OCI-LY3 (cell line): ENCODE measurements at regions not wholly inside any gene's neighbourhood (a gene's known extent, or its start where the extent isn't known, plus 50 kb on each side); places are given as distances from the start of the nearest gene placed in this dataset.
A peak's percentile ranks its signal among the peaks of the same experiment; 100 is the strongest.

Source experiments
- H2AFZ ChIP-seq: fragments of 200-600, 300-600 bp; shearing (Covaris generic); 2 replicates; pipeline ENCODE4 v1.6.0; 2014; ENCODE audit warnings: antibody characterized with exemption, low read depth, low read length
- H3K27ac ChIP-seq: fragments of 200-600, 300-600 bp; sonication (generic); 2 replicates; pipeline ENCODE4 v1.5.1; 2014; ENCODE audit warnings: mild to moderate bottlenecking, low read length, moderate library complexity, mixed read lengths
- H3K27me3 ChIP-seq: fragments of 200-600, 300-600 bp; sonication (generic); 2 replicates; pipeline ENCODE4 v1.6.1; 2014; ENCODE audit warnings: low read depth, low read length, mixed read lengths
- H3K36me3 ChIP-seq: fragments of 200-600, 300-600 bp; sonication (generic); replicated peaks from 2 replicates; pipeline ENCODE3; 2014; ENCODE audit warnings: low read depth, low read length, mixed read lengths
- H3K4me1 ChIP-seq: fragments of 300-600, 200-600 bp; sonication (generic); 2 replicates; pipeline ENCODE4 v1.6.1; 2014; ENCODE audit warnings: low read length, mixed read lengths
- H3K4me2 ChIP-seq: fragments of 200-600, 300-600 bp; sonication (generic); 2 replicates; pipeline ENCODE4 v1.6.1; 2014; ENCODE audit warnings: low read length, mixed read lengths
- H3K4me3 ChIP-seq: fragments of 300-600, 200-600 bp; sonication (generic); 2 replicates; pipeline ENCODE4 v1.5.1; 2014; ENCODE audit warnings: antibody characterized with exemption, mild to moderate bottlenecking, low read length, moderate library complexity
- H3K79me2 ChIP-seq: fragments of 300-600, 200-600 bp; shearing (Covaris generic); 2 replicates; pipeline ENCODE4 v1.6.1; 2014; ENCODE audit warnings: mild to moderate bottlenecking, low read length, mixed read lengths
- H3K9ac ChIP-seq: fragments of 300-600, 200-600 bp; shearing (Covaris generic); 2 replicates; pipeline ENCODE4 v1.6.0; 2014; ENCODE audit warnings: mild to moderate bottlenecking, low read length, moderate library complexity
- H3K9me3 ChIP-seq: fragments of 200-600, 300-600 bp; shearing (Covaris generic); 2 replicates; pipeline ENCODE4 v1.6.1; 2014; ENCODE audit warnings: low read length, mixed read lengths; ENCODE audit not compliant: insufficient read depth
- H4K20me1 ChIP-seq: fragments of 200-600, 300-600 bp; sonication (generic); 2 replicates; pipeline ENCODE4 v1.6.1; 2016; ENCODE audit warnings: low read length, mixed read lengths; ENCODE audit not compliant: insufficient read depth
- CTCF ChIP-seq: fragments of 200-600, 300-600 bp; sonication (generic); IDR thresholded peaks from 2 replicates; pipeline ENCODE4 v1.5.1; 2014; ENCODE audit warnings: antibody characterized with exemption, low read length, low read depth
- EZH2phosphoT487 ChIP-seq: fragments of 200-600 bp; shearing (Covaris generic); IDR thresholded peaks from 2 replicates; pipeline ENCODE4 v1.6.1; 2018; ENCODE audit warnings: antibody characterized with exemption, mixed run types, low read depth

GRCh38 chr18:55139307-55139706, 180.0 kb upstream of the CCDC68 start:
- H3K27me3 ChIP-seq, result peaks cover 4% of the 10 kb centered on the region; the same call in 1 of the 2 replicates
- H2AFZ ChIP-seq, result no peak overlapping the region
- no peaks in the 10 kb centered on the region for H4K20me1 ChIP-seq

GRCh38 chr18:55138401-55138800, 179.1 kb upstream of the CCDC68 start:
- Histone ChIP-seq H3K27me3 (peaks cover 4% of the 10 kb centered on the region; the same call in 1 of the 2 replicates), H2AFZ (no peak overlapping the region), H3K27ac (no peak overlapping the region), H3K9me3 (peaks cover 6% of the 10 kb centered on the region), H3K9ac (no peak overlapping the region), H3K4me1 (peaks cover 13% of the 10 kb centered on the region), H4K20me1 (no peaks in the 10 kb centered on the region), H3K4me3 (no peak overlapping the region), H3K4me2 (no peak overlapping the region), H3K36me3 (peaks cover 6% of the 10 kb centered on the region), H3K79me2 (no peaks in the 10 kb centered on the region)
- TF ChIP-seq CTCF (no peak), EZH2phosphoT487 (no peak)

More at GRCh38 chr18:55139307-55139706, 180.0 kb upstream of the CCDC68 start:
- H3K79me2 ChIP-seq, result no peaks in the 10 kb centered on the region
- H3K4me1 ChIP-seq, result peaks cover 13% of the 10 kb centered on the region
- H3K9ac ChIP-seq, result no peak overlapping the region
- no peak for TF ChIP-seq CTCF
- no peak for TF ChIP-seq EZH2phosphoT487
- H3K27ac ChIP-seq, result no peak overlapping the region
- peaks cover 15% of the 10 kb centered on the region for H3K9me3 ChIP-seq
- no peak overlapping the region for H3K4me3 ChIP-seq
- H3K4me2 ChIP-seq, result no peak overlapping the region
- H3K36me3 ChIP-seq, result peaks cover 7% of the 10 kb centered on the region

GRCh38 chr18:55137602-55138001, 178.3 kb upstream of the CCDC68 start:
- H3K4me1 ChIP-seq, result peaks cover 13% of the 10 kb centered on the region
- H3K79me2 ChIP-seq, result no peaks in the 10 kb centered on the region
- no peak overlapping the region for H3K27ac ChIP-seq
- no peak overlapping the region for H3K9ac ChIP-seq
- no peak overlapping the region for H3K4me2 ChIP-seq
- H3K27me3 ChIP-seq, result peaks cover 4% of the 10 kb centered on the region; the same call in 1 of the 2 replicates
- H3K4me3 ChIP-seq, result no peak overlapping the region
- no peaks in the 10 kb centered on the region for H4K20me1 ChIP-seq
- H3K36me3 ChIP-seq, result no peaks in the 10 kb centered on the region
- no peak overlapping the region for H2AFZ ChIP-seq
- no peaks in the 10 kb centered on the region for H3K9me3 ChIP-seq
- TF ChIP-seq EZH2phosphoT487 (no peak), CTCF (no peak)

- Histone ChIP-seq H3K27ac (no peak overlapping the region), H3K79me2 (no peaks in the 10 kb centered on the region), H3K27me3 (peaks cover 4% of the 10 kb centered on the region; the same call in 1 of the 2 replicates), H3K9me3 (no peaks in the 10 kb centered on the region), H3K4me1 (peaks cover 13% of the 10 kb centered on the region), H2AFZ (0 out of 2 replicates have a peak overlapping the region, but pooled peaks have one; percentile 26), H3K4me2 (peak overlapping the region; percentile 42), H3K9ac (no peak overlapping the region), H3K4me3 (no peak overlapping the region), H4K20me1 (no peaks in the 10 kb centered on the region), H3K36me3 (no peaks in the 10 kb centered on the region)
- TF ChIP-seq EZH2phosphoT487 (no peak), CTCF (no peak)
Measured at GRCh38 chr18:55136864-55137263, 177.6 kb upstream of the CCDC68 start.
